Kasumi-1 (cell line): ENCODE measurements at regions not wholly inside any gene's neighbourhood (a gene's known extent, or its start where the extent isn't known, plus 50 kb on each side); places are given as distances from the start of the nearest gene placed in this dataset.
"Not testable (repeated sequence)": the region's sequence is repeated elsewhere in the genome, so short reads cannot be mapped to it uniquely, and the experiment has no call there.

Source experiments
- DNase-seq, 2 experiments: peaks; one replicate each; lab custom pipeline; 2025; lab: John Stamatoyannopoulos, UW

GRCh38 chr2:242027676-242028450 is 158.3 kb downstream of the RTP5 start:
- DNase-seq, result no peak

- no peak for DNase-seq
Observed at GRCh38 chr2:242029422-242030225, 160.1 kb downstream of the RTP5 start.

GRCh38 chr2:242030226-242030575 is 160.7 kb downstream of the RTP5 start:
- no peak for DNase-seq

- no peak for DNase-seq
Observed at GRCh38 chr2:242030858-242031257, 161.3 kb downstream of the RTP5 start.

- peak in 1 of 2 experiments; percentile 30 for DNase-seq
Observed at GRCh38 chr2:242031481-242032019, 162.0 kb downstream of the RTP5 start.

- no peak for DNase-seq
Observed at GRCh38 chr2:242032780-242033656, 163.5 kb downstream of the RTP5 start.

GRCh38 chr2:242034138-242034537 is 164.6 kb downstream of the RTP5 start:
- DNase-seq, result no peak

- no peak for DNase-seq
Observed at GRCh38 chr2:242034996-242035814, 165.7 kb downstream of the RTP5 start.

GRCh38 chr2:242035858-242036652 is 166.5 kb downstream of the RTP5 start:
- no peak for DNase-seq

GRCh38 chr2:242036653-242036950 is 167.1 kb downstream of the RTP5 start:
- no peak for DNase-seq

DNA sequence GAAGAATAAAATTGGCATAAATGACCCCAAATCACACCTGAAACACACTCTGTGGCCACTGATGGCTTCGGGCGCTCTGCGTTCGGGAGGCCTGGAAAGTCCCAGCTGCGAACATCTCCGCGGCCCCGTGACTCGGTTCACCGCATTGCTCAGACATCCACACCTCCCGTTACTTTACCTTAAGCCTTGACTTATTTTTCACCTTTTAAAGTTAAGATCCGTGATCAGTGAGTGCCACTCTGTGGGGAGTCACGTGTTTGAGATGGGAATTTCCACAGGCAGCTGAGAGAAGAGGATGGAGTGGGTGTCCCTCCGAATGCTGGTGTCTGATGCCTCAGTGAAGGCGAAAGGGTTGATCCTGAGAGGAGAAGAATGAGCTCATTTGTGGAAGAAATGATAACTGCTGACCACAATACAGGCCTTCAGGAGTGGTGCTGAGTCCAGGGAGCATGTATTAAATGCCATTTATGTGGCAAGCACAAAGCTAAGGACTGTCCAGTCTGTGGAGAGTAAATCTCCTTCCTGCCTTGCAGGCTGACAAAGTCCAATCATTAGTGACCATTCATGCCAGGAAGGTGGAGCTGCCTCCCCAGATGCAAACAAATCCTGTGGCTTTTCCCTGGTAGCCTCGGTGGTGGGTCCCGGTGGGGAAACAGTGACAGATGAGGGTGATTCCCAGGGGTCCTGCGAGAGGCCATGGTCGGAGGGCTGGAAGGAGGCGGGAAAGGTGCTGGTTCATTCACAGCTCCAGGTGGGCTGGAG is 168.8 kb downstream of the RTP5 start:
- DNase-seq, result no peak

DNA sequence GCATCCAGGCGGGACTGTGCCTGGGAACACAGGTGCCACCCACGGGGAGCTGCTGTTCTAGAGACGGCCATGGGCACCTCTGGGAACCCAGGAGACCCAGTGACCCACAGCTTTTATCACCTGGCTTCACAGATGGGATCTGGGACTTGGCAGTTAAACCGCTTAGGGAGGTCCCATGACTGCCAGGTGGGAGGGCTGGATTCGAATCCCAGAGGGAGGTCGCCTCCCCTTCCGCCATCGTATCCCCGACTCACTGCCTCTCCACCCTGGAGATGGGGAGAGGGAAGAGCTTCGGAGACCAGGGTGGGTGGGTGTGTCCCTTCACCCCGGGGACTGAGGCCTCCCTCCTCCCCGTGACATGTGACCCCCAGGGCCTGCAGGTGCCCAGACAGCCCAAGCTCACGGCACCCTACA is 169.4 kb downstream of the RTP5 start:
- DNase-seq, result no peak

DNA sequence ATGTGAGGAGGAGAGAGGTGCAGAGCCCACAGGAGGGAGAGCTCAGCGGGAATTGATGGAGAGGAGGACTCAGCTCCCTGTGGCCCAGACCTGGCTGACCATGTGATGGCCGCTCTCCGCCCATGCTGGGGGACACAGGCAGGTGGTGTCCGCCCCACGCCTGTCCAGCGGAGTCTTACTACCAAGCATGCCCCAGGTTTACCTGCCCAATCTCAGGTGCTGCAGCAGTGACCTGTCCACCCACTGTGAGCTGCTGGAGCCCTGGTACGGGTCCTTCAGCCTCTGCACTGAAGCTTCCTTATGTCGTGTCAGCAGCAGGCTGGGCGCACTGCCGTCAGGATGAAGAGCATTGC is 170.8 kb downstream of the RTP5 start:
- DNase-seq, result no peak

- DNase-seq, result no peak
Observed at GRCh38 chr2:242040681-242041080, 171.2 kb downstream of the RTP5 start.

DNA sequence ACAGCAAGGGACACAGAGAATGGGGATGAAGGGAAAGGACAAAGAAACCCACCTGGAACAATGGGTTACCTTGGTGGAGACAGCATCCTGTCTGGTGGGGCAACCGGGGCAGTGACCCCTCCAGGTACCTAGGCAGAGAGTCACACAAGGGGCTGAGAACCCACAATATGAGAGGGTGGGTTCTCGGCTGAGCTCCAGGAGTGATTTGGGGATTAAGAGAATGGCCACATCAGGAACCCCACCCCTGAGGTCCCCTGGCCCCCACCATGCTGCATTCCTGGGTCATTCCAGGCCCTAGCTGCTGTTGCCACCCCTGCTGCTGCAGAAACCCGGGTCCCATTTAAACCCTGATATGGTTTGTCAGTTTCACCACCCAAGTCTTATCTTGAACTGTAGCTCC is 172.3 kb downstream of the RTP5 start:
- DNase-seq, result no peak

- DNase-seq, result no peak
Observed at GRCh38 chr2:242043538-242044312, 174.2 kb downstream of the RTP5 start.

DNA sequence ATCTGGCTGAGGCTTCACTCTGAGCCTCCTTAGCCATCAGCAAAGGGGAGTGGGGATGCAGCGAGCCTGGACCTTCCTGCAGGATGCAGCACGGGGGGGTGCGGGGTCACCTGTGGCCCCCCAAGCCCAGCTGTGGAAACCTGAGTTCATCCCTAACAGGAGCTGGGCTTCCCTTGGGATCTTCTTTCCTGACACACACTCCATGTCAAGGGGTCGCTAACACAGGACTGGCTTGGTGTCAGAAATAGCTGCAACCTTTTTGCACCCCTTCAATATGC is 174.7 kb downstream of the RTP5 start:
- DNase-seq, result no peak

- DNase-seq, result not testable (repeated sequence)
Observed at GRCh38 chr2:242045596-242046144, 176.1 kb downstream of the RTP5 start.

DNA sequence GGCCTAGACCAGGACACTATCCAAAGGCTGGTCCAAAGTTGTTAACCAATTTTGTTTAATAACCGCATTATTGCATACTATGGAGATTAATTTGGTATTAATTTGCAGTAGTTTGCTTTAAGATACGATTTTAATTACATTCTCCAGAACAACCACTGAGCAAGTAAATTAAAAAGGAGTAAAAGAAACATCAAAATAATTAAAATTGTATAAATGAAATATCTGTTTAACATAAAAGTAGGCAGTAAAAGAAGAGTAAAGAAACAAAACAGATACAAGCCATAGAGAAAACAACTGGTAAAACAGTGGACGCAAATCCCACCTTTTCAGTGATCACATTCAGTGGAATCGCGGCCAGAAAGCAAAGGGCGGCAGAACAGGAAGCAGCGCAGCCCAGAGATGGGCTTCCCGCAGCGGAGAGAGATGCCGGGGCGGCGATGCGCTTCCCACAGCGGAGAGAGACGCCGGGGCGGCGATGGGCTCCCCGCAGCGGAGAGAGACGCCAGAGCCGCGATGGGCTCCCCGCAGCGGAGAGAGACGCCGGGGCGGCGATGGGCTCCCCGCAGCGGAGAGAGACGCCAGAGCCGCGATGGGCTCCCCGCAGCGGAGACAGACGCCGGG is 176.8 kb downstream of the RTP5 start:
- no peak for DNase-seq
